ENCODE measurements at regions not wholly inside any gene's neighbourhood (a gene's known extent, or its start where the extent isn't known, plus 50 kb on each side); places are given as distances from the start of the nearest gene placed in this dataset.
"Not testable (repeated sequence)": the region's sequence is repeated elsewhere in the genome, so short reads cannot be mapped to it uniquely, and the experiment has no call there.

GRCh38 chr5:42950116-42950455 lies 90.0 kb downstream of the ANXA2R start:
- H3K4me3 ChIP-seq (ENCODE audit: low read depth, low read length): no peak overlapping the region

GRCh38 chr5:42949348-42950115 lies 90.6 kb downstream of the ANXA2R start:
- H3K4me3 ChIP-seq (ENCODE audit: low read depth, low read length): no peak overlapping the region

GRCh38 chr5:42948961-42949347 lies 91.2 kb downstream of the ANXA2R start:
- H3K4me3 ChIP-seq (ENCODE audit: low read depth, low read length): no peak overlapping the region

GRCh38 chr5:42944989-42945388 lies 95.1 kb downstream of the ANXA2R start:
- no peak overlapping the region for H3K4me3 ChIP-seq (ENCODE audit: low read depth, low read length)

- H3K4me3 ChIP-seq (ENCODE audit: low read depth, low read length): no peak overlapping the region
Measured at GRCh38 chr5:42943931-42944631, 96.0 kb downstream of the ANXA2R start.

GRCh38 chr5:42940853-42941252 lies 99.3 kb downstream of the ANXA2R start:
- no peak overlapping the region for H3K4me3 ChIP-seq (ENCODE audit: low read depth, low read length)

- H3K4me3 ChIP-seq (ENCODE audit: low read depth, low read length): not testable (repeated sequence)
Measured at GRCh38 chr5:42932011-42932410, 108.1 kb downstream of the ANXA2R start.

- not testable (repeated sequence) for H3K4me3 ChIP-seq (ENCODE audit: low read depth, low read length)
Measured at GRCh38 chr5:42931451-42931850, 108.7 kb downstream of the ANXA2R start.

- no peak overlapping the region for H3K4me3 ChIP-seq (ENCODE audit: low read depth, low read length)
Measured at GRCh38 chr5:42930934-42931333, 109.2 kb downstream of the ANXA2R start.

GRCh38 chr5:42929871-42930270 lies 110.2 kb downstream of the ANXA2R start:
- no peak overlapping the region for H3K4me3 ChIP-seq (ENCODE audit: low read depth, low read length)

GRCh38 chr5:42927730-42928129 lies 112.4 kb downstream of the ANXA2R start:
- no peak overlapping the region for H3K4me3 ChIP-seq (ENCODE audit: low read depth, low read length)

- no peak overlapping the region for H3K4me3 ChIP-seq (ENCODE audit: low read depth, low read length)
Measured at GRCh38 chr5:42924686-42925085, 113.0 kb upstream of the SELENOP start.

- no peak overlapping the region for H3K4me3 ChIP-seq (ENCODE audit: low read depth, low read length)
Measured at GRCh38 chr5:42924226-42924625, 112.5 kb upstream of the SELENOP start.

- H3K4me3 ChIP-seq (ENCODE audit: low read depth, low read length): no peak overlapping the region
Measured at GRCh38 chr5:42923710-42924109, 112.0 kb upstream of the SELENOP start.

- no peak overlapping the region for H3K4me3 ChIP-seq (ENCODE audit: low read depth, low read length)
Measured at GRCh38 chr5:42919600-42919999, 107.9 kb upstream of the SELENOP start.

- no peak overlapping the region for H3K4me3 ChIP-seq (ENCODE audit: low read depth, low read length)
Measured at GRCh38 chr5:42915306-42915866, 103.7 kb upstream of the SELENOP start.

GRCh38 chr5:42912184-42912798 lies 100.6 kb upstream of the SELENOP start:
- no peak overlapping the region for H3K4me3 ChIP-seq (ENCODE audit: low read depth, low read length)

GRCh38 chr5:42908509-42909488 lies 97.1 kb upstream of the SELENOP start:
- peak overlapping the region; percentile 22 for H3K4me3 ChIP-seq (ENCODE audit: low read depth, low read length)

GRCh38 chr5:42908086-42908485 lies 96.4 kb upstream of the SELENOP start:
- H3K4me3 ChIP-seq (ENCODE audit: low read depth, low read length): no peak overlapping the region

- H3K4me3 ChIP-seq (ENCODE audit: low read depth, low read length): no peak overlapping the region
Measured at GRCh38 chr5:42905827-42906226, 94.1 kb upstream of the SELENOP start.

GRCh38 chr5:42900734-42901133 lies 89.0 kb upstream of the SELENOP start:
- H3K4me3 ChIP-seq (ENCODE audit: low read depth, low read length): no peak overlapping the region

Measured in iPS-11a (cell line).